ENCODE measurements at regions not wholly inside any gene's neighbourhood (a gene's known extent, or its start where the extent isn't known, plus 50 kb on each side); places are given as distances from the start of the nearest gene placed in this dataset.
A peak's percentile ranks its signal among the peaks of the same experiment; 100 is the strongest.

DNA sequence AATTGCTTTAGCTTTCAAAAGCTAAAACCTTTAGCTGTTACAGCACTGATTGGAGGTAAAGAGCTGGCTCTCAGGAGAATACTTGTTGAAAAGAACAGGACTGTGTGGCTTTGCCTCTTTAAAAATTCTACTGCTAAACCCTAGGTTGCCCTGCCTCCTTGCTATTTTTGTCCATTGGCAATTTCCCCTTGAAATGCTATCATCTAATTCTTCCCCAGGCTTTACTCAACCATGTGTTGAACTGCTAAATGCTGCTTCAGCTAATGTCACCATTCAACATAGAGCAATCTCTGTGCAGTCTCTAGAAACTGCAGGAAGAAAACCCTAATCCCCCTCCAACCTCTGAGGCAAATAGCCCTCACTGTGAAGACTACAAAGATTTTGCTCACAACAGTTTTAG is 203.7 kb upstream of the ARX start:
- no peak for DNase-seq (ENCODE audit: low spot score)

DNA sequence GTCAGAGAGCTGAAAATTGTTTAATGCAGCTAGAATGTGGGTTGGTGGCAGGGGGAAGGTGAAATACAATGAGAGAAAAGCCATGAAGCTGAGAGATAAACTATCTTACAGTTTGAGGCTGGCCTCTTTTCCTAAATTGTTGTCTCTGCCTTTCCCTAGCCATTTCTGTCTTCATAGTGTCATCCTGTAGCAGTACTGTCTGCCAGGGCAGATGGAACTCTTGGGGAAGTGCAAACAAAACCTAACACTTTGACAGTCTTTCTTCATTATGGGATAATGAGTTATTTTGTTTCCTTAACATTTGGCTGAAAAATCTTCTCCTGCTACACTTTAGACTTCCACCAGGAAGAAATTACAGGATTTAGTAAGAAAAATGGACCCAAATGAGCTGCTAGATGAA is 197.8 kb upstream of the ARX start:
- DNase-seq (ENCODE audit: low spot score) = no peak

DNA sequence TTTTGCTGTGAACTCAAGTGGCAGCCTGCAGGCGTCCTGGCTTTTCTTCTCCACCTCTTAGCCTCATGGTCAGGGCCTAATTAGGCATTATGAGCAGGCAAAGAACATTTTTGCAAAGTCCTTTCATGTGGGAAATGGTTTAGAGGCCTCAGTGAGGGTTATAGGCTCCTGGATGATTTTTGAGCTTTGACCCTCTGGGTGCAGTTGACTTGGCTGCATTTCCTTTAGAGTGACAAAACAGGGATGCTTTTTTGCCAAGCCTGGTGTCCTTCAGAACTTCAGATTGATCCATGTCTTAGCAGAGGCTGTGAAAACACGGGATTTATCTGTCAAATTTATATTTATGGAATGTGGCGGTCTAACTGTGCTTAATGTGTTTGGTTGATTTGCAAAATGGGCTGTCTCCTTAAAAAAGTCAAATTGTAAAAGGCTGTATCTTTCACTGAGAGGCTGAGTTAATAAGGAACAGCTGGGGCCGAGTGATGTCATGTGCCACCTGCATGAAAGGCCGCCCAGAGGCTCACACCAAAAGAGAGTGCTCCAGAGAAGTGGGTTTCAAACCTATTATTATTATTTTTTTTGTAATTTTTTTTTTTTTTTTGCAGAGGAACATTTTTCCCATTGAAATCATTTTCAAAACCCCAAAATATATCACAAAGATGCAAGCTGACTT is 192.2 kb upstream of the ARX start:
- DNase-seq (ENCODE audit: low spot score) = no peak

DNA sequence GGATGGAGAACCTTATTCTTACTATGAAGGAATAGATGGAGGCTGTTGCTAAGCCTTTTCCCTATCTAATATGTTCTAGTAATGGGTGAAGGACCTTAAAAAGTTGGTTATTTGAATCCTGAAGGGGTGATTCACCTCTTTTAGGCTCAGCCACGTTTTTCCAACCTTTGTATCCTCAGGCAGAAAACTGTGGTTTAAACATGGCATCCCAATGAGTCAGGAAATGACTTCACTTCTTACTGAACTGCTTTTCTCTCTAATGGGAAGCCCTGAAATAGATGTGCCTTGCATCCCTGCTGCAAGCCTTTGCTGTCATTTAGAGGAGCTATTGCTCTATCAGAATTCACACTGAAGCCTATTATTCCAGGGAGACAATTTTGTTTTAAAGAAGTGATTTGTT is 191.0 kb upstream of the ARX start:
- DNase-seq (ENCODE audit: low spot score) = no peak

DNA sequence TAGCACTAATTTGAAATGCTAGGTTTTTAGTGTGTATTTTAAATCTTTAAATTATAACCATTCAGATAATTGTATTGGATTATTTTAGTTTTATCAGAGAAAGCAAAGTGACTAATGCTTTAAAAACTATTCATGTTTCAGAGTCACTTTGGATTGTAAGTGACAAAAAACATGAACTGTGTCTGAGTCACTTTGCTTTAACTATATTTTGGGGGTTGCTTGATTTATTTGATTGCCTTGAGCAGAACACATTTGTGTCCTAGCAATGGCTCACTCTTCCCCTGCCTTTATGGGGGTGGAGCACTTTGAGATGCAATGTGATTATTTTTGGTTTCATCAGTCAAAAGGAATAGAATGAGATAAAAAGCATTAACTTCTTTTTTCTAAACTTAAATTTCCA is 188.4 kb upstream of the ARX start:
- DNase-seq (ENCODE audit: low spot score) = no peak

DNA sequence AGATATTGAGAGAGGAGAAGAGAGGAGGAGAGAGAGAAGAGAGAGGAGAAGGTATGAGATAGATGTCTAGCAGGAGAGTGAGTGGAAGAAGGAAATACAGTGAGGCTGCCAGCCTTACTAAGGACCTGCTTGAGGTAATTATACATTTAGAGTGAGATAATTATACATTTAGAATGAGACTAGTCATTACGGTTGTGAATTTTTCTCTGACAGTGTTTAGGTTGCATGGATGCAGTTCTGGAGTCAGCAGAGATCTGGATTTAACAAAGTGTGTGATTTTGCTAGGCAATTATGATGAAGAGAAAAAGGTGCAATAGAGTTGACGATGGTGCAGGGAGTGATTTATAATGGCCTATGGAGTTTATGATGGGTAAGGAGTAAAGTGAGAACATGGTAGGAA is 187.1 kb upstream of the ARX start:
- no peak for DNase-seq (ENCODE audit: low spot score)

DNA sequence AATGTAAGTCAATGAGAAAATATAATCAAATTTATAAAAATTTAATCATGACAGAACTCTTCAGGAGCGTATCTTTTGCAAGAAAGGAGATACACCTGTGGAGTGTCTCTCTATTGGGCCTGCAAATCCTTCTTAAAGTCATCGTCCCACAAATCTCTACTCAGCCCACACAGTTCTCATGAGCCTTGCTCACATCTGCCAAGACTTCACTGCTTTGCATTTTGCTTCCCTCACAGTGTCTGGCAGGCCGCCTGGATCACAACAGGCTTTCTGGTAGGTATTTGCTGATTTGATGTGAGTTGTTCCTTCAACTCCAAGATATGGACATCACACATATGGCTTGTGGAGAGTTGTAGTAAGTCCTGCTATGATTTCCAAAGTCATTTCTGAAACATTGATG is 183.1 kb upstream of the ARX start:
- DNase-seq (ENCODE audit: low spot score) = peak; percentile 7

DNA sequence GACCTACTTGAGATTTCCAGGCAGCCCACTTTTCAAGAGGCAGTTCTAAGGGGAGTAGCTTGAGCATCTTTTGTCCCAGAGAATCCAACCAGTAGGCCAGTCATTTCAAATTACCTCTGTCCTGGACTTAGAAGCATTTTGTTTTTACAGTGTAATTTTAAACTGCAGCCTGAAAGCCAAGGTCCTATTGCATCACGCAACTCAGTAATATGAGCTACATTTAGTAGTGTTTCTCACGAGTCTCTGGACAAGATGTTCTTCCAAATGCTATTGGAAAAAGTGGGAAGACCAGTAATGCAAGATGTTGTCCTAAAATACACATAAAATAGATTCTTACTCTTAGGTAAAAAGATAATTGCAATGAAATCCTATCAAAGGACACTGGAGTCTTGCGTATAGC is 182.5 kb upstream of the ARX start:
- DNase-seq (ENCODE audit: low spot score) = no peak

DNA sequence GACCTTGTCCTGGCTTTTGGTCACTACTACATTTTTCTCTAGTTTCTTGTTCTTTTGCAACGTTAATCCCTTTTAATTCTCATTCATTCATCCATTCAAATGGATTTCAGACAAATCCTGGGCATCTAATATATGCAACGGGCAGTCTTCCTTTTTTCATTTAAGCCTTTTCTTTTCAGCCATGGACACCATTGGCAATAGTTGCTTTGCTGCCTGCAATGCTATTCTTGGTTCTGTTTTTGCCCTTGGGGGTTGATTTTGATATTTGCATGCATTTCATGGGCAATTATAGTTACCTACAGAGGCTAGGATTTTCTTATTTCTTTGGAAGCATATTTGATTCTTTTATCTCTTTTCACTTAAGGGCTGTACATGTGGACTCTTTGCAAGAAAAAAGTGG is 180.5 kb upstream of the ARX start:
- DNase-seq (ENCODE audit: low spot score) = no peak

DNA sequence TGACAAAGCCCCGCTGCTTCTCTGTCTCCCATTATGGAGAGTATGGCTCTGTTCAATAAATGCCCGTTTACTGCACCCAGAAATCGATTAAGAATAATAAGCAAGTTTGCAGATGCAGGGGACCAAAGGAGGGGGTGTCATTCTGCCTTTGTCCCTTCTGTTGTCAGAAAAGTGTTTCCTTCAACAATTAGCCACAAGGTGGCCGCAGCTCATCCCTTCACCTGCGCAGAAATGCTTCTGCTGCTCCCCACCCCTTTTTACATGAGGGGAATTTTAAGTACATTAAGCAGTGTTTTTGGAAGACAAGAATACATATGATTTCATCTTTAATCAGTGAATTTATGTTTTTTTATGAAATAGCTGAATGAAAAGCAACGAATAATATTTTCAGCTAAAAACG is 175.6 kb upstream of the ARX start:
- DNase-seq (ENCODE audit: low spot score) = no peak

DNA sequence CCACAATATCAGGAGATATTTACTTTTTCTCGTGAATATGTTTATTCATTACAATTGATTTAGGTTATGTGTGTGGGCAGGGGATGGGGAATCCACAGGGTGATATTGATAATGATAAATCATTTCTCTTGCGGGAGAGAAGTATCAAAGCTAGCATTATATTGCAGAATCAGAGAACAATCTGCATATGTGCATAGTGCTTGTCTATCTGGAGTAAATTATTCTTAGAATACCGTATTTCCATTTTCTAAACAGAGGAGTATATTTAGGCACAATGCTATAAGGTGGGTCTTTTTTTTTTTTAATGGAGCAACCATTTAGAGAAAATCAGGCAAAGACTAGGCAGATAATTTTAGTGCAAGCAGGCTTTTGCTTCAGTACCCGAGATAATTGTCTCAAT is 166.0 kb upstream of the ARX start:
- DNase-seq (ENCODE audit: low spot score) = no peak

DNA sequence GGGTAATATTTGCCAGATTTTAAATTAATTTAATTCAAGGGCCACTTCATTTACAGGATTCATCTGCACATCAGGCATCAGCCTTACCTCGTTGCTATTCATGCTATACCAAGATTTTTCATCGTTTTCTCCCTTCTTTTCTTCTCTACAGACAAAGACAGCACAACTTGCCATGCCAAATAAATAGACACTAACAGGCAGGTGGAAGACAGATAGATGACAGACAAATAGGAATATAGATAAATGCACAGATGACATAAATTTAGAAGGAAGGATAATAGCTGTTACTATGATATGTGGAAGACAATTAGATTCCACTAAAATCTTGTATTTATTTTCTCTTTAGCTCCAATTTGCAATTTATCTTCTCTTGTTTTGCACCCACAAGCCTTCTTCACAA is 164.5 kb upstream of the ARX start:
- no peak for DNase-seq (ENCODE audit: low spot score)

DNA sequence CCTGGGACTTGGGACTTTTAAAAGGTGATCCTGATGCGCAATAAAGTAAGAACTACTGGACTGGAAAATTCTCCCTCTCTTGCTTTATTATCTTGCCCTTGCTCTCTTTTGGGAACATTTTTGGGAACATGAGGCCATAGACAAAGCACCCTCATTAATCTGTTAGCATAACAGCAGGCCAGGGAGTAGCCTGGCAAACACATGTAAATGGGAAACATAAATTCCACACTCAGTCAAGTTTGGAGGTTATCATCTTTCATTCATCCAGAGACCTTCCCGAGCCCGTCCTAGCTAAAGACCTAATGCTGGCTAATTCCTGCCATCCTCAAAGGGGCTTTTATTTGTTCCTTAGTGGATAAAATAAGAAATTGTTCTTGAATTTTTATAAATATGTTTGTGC is 162.8 kb upstream of the ARX start:
- no peak for DNase-seq (ENCODE audit: low spot score)

DNA sequence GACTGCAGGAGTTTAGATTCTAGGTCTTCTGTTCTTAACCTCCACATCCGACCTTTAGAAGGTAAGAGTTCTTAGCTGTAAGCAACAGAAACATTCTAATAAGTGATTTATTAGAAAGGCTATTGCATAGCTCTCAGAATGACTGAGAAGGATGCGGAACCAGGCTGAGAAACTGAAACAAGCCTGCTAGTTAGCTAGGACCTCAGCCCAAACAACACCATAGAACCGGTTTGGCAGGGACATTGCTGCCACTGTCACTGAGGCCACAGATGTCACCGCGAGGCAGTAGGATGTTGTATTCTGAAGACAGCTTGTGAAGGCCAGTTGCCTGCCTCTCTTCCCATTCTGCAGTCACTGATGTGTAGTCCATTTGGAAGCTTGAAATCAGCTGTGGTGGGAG is 160.0 kb upstream of the ARX start:
- DNase-seq (ENCODE audit: low spot score) = no peak

DNA sequence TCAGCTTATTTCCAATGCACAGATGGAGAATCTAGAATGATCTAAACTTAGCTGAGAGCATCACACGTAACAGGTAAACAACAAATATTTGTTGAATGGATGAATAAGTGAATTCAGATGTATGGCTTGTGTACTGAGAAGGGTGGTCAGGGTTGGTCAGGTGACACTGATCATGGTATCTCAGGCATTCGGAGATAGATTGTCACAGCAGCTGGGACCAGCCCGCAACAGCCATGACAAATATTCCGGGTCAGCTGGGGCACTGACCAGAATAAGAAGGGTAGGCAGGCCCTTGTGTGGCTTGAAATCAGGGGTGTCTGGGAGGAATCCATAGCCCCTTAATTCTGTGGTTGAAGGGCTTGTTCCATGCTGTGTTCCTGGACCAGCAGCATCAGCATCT is 159.4 kb upstream of the ARX start:
- DNase-seq (ENCODE audit: low spot score) = no peak

DNA sequence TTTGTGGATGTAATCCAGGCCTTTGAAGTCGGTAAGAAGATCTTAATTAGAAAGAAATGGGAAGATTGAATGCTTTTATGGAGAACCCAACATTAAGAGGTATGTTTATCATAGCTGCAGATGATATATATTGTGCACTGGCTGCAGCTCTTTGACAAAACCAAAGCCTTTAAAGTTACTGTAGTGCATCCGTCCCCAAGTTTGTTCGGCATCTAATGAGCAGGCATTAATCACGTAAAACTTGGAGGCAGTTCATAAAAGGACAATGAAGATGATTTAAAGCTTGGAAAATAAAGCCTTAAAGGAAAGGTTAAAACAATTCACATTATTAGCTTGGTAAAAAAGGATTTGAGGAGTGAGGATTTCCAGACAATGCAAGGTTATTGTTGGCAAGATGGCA is 150.8 kb upstream of the ARX start:
- DNase-seq (ENCODE audit: low spot score) = no peak

DNA sequence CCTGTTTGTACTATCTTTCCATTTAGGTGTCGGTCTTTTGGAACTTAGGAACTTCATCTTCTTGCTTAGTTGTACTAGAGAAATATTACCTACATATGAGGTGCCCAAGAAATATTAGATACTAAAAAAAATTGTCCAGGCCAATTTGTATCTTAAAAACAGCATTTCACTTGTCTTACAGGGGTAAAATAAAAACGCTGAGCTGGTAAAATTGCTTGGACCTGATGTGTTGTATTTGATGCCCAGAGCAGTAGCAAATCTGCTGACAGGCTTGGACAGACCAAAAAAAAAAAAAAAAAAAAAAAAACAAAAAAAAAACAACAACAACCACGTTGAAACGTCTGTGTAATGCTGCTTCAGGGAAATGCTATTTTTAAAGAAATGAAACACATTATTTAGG is 150.4 kb upstream of the ARX start:
- no peak for DNase-seq (ENCODE audit: low spot score)

DNA sequence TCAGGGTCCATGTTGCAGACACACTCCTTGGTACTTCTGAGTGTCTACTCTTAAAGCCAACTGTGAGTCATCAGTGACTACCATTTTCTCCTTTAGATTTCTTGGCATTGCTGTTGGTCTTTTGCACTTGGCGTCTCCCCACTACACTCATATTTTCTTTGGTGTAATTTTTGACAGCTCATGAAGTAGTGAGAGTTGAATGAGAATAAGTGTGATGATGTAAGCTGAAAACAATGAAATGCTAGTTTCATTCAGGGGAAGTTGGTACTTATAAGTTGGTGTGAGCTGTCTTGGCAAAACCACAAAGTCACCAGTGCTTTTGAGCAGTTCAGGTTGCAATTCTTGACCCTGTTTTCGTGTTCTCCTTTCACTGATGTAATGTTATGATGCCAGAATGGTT is 142.9 kb upstream of the ARX start:
- no peak for DNase-seq (ENCODE audit: low spot score)

DNA sequence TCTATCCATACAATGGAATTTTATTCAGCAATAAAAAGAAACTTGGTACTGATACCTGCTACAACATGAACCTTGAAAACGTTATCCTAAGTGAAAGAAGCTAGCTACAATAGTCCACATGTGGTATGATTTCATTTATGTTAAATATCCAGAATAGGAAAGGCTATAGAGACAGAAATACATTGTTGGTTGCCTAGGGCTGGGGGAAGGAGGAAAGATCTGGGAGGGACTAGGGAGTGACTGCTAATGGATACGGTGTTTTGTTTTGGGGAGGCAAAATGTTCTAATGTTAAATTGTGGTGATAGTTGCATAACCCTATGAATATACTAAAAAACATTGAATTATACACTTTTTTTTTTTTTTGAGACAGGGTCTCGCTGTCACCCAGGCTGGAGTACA is 141.1 kb upstream of the ARX start:
- DNase-seq (ENCODE audit: low spot score) = no peak

DNA sequence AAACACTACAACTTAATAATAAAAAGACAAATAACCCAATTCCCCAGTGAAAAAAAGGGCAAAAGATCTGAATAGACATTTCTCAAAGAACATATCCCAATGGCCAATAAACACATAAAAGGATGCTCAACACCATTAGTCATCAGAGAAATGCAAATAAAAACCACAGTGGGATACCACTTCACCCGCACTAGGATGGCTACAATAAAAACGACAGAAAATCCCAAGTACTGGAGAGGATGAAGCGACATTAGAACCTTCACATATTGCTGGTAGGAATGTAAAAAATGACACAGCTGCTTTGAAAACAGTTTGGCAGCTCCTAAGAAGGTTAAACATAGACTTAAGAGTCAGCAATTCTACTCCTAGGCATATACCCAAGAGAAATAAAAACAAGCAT is 140.6 kb upstream of the ARX start:
- no peak for DNase-seq (ENCODE audit: low spot score)

DNA sequence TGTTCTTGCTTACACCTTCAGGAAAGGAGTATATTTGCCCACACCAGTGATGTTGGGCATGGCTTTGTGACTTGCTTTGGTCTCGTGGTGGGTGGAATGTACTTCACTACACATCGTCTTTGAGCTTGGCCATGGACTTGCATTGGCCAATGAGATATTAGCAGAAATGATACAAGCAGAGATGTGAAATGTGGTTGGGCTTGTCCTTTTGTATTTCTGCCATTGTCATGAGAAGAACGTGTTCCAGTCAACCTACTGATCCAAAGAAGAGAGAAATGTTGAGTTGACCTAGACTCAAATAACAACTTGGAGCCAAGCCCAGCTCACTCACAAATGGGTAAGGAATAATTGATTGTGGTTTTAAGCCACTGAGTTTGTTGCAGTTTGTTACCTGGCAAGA is 138.4 kb upstream of the ARX start:
- DNase-seq (ENCODE audit: low spot score) = no peak

DNA sequence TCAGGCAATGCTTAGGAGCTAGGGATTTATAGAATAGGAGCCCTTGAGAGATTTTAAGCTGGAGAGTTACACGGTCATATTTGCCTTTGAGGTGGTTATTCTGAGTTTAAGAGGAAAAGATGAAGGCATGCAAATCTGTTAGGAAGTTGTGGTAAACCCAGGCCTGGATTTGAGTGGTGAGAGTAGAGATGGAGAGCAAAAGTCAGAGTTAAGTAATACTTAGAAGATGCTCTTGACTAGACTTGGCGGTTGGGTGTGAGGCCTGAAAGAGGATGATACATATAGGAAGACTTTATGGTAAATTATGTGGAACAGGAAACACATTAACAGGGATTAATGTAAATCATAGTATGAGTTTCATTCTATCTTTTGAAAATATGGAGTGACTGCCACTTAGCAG is 136.0 kb upstream of the ARX start:
- DNase-seq (ENCODE audit: low spot score) = no peak

DNA sequence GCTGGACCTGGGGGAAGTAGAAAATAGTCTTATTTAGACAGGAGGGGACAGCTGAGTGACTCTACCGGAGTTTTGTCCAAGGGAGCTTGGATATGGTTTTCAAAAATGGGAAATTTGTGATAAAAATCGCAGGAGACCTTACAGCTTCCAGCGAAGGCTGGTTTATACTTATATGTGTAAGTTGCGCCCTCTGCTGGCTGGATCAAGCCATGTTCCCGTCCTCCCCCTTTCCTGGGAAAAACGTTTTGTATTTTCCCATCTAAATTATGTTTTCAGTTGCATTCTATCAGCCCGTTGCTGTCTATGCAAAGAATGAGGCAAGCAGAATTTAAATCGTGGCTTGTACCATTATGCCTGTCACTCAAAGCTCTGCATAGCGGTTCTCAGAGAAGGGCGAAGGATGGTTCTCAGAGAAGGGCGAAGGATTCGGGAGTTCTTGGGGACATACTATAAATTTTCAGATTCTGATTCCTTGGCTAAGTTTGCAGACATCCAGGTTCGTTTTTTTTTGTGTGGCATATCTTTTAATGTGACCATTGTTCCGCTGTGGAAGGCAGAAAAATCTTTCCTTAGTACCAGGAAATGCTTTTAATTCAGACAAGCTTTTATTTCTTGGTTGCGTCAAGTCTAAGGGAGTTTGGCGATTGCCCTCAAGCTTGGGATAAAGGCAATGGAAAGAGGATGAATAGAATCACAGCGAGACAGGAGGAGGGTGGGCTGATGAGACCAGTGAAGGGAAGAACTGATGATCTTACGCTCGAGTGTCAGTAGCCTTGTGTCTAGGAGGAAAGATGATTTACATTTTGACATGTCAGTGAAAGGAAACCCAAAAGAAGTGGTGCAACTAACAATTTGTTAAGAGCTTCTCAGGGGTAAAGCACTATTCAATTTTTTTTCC is 128.5 kb upstream of the ARX start:
- peak; percentile 28 for DNase-seq (ENCODE audit: low spot score)

DNA sequence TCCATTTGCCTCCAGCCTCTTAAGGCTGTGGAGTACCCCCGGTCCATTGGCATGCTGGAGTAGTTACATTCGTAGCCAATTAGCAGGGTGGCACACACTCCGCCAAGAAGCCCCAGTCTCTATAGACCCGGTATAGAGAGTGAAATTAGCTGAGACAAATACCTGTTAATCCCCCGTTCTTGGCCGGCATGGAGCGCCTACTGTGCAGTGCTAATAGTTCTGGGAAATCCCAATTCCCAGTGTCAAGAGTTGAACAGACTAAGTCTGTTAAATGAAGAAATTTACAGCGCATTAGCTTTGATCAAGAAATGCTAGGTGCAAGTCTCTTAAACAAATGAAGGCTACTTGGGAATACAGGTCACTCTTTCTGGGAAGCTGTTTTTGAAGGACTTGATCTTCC is 127.8 kb upstream of the ARX start:
- DNase-seq (ENCODE audit: low spot score) = no peak
